ENCODE measurements at regions not wholly inside any gene's neighbourhood (a gene's known extent, or its start where the extent isn't known, plus 50 kb on each side); places are given as distances from the start of the nearest gene placed in this dataset.

DNA sequence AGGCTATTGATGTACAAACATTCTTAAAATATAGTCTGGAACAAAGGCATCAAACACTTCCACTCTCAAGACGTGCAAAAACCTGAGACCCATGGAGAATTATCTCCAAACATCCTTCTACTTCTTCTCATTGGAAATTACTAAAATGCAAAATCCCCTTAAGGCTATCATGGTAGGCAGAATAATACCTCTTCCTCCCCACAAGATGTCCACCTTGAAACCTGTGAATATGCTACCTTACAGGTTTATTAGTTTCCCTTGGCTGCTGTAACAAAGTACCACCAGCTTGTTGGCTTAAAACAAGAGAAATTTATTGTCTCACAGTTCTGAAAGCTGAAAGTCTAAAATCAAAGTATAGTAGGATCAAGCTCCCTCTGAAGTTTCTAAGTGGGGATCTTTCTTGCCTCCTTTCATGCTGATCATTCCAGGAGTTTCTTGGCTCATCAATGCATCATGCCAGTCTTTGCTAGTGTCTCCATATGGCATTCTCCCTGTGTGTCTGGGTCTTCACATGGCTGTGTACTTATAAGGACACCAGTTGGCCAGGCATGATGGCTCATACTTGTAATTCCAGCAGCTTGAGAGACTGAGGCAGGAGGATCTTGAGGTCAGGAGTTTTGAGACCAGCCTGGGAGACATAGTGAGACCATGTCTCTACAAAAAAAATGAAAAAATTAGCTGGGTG lies 163.7 kb upstream of the NCK2 start:
- Histone ChIP-seq H3K9me3 (ENCODE audit: control insufficient read depth in 4 of 4, low read length in 3 of 4) (no peaks in the 10 kb centered on the region), H3K36me3 (ENCODE audit: control insufficient read depth in 4 of 4, insufficient read depth in 3 of 4, low read depth in 1 of 4, low read length in 3 of 4) (no peaks in the 10 kb centered on the region), H3K4me3 (ENCODE audit: low read depth in 1 of 3, low read length in 3 of 3) (no peak overlapping the region), H3K9ac (ENCODE audit: low read depth in 1 of 2, low read length in 2 of 2) (no peak overlapping the region), H3K27me3 (ENCODE audit: control insufficient read depth in 4 of 4, insufficient read depth in 4 of 4, low read length in 3 of 4) (peaks cover 0 to 21% (median 0%) of the 10 kb centered on the region in 4 donors), H3K4me1 (ENCODE audit: control insufficient read depth in 4 of 4, insufficient read depth in 4 of 4, low read length in 3 of 4) (no peaks in the 10 kb centered on the region), H3K27ac (ENCODE audit: low read depth in 1 of 2, low read length in 2 of 2) (no peak overlapping the region)
- no peak for DNase-seq (ENCODE audit: low spot score)
- 0% methylated on average over 1 of the region's 1 CpG for WGBS
- TF ChIP-seq, protein P1, sequence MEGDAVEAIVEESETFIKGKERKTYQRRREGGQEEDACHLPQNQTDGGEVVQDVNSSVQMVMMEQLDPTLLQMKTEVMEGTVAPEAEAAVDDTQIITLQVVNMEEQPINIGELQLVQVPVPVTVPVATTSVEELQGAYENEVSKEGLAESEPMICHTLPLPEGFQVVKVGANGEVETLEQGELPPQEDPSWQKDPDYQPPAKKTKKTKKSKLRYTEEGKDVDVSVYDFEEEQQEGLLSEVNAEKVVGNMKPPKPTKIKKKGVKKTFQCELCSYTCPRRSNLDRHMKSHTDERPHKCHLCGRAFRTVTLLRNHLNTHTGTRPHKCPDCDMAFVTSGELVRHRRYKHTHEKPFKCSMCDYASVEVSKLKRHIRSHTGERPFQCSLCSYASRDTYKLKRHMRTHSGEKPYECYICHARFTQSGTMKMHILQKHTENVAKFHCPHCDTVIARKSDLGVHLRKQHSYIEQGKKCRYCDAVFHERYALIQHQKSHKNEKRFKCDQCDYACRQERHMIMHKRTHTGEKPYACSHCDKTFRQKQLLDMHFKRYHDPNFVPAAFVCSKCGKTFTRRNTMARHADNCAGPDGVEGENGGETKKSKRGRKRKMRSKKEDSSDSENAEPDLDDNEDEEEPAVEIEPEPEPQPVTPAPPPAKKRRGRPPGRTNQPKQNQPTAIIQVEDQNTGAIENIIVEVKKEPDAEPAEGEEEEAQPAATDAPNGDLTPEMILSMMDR (IDR thresholded peaks at IDR 0.05; ENCODE audit: low read depth, low read length, missing input control), result no peak
- TF ChIP-seq FOXA2 (IDR thresholded peaks at IDR 0.05) (no peak), EGR1 (IDR thresholded peaks at IDR 0.05; ENCODE audit: low read depth in 2 of 2) (no peak), YY1 (IDR thresholded peaks at IDR 0.05) (no peak), GABPA (IDR thresholded peaks at IDR 0.05 in 1 of 2, conservative IDR thresholded peaks at IDR 0.05 in 1 of 2) (no peak), SP1 (IDR thresholded peaks at IDR 0.05) (no peak)
- TF ChIP-seq, protein P2, sequence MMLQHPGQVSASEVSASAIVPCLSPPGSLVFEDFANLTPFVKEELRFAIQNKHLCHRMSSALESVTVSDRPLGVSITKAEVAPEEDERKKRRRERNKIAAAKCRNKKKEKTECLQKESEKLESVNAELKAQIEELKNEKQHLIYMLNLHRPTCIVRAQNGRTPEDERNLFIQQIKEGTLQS (IDR thresholded peaks at IDR 0.05), result no peak

- H3K9ac ChIP-seq (ENCODE audit: low read depth in 1 of 2, low read length in 2 of 2), result no peak overlapping the region
- H3K4me3 ChIP-seq (ENCODE audit: low read depth in 1 of 3, low read length in 3 of 3), result no peak overlapping the region
- peaks cover 0 to 28% (median 0%) of the 10 kb centered on the region in 4 donors for H3K27me3 ChIP-seq (ENCODE audit: control insufficient read depth in 4 of 4, insufficient read depth in 4 of 4, low read length in 3 of 4)
- H3K27ac ChIP-seq (ENCODE audit: low read depth in 1 of 2, low read length in 2 of 2), result no peak overlapping the region
- 87% methylated on average over 5 of the region's 5 CpGs for WGBS
- no peaks in the 10 kb centered on the region for H3K9me3 ChIP-seq (ENCODE audit: control insufficient read depth in 4 of 4, low read length in 3 of 4)
- TF ChIP-seq REST (IDR thresholded peaks at IDR 0.05), result no peak
- TF ChIP-seq, protein P2 (IDR thresholded peaks at IDR 0.05), result no peak
- H3K36me3 ChIP-seq (ENCODE audit: control insufficient read depth in 4 of 4, insufficient read depth in 3 of 4, low read depth in 1 of 4, low read length in 3 of 4), result no peaks in the 10 kb centered on the region
- DNase-seq (ENCODE audit: low spot score), result no peak
- H3K4me1 ChIP-seq (ENCODE audit: control insufficient read depth in 4 of 4, insufficient read depth in 4 of 4, low read length in 3 of 4), result peaks cover 0 to 4% (median 0%) of the 10 kb centered on the region in 4 donors
Observed at GRCh38 chr2:105580216-105580615, 164.5 kb upstream of the NCK2 start.

GRCh38 chr2:105578166-105578565 lies 166.5 kb upstream of the NCK2 start:
- Histone ChIP-seq H3K9ac (ENCODE audit: low read depth in 1 of 2, low read length in 2 of 2) (no peak overlapping the region), H3K4me3 (ENCODE audit: low read depth in 1 of 3, low read length in 3 of 3) (no peak overlapping the region), H3K36me3 (ENCODE audit: control insufficient read depth in 4 of 4, insufficient read depth in 3 of 4, low read depth in 1 of 4, low read length in 3 of 4) (no peaks in the 10 kb centered on the region), H3K27ac (ENCODE audit: low read depth in 1 of 2, low read length in 2 of 2) (no peak overlapping the region), H3K9me3 (ENCODE audit: control insufficient read depth in 4 of 4, low read length in 3 of 4) (no peaks in the 10 kb centered on the region), H3K27me3 (ENCODE audit: control insufficient read depth in 4 of 4, insufficient read depth in 4 of 4, low read length in 3 of 4) (peaks cover 0 to 27% (median 0%) of the 10 kb centered on the region in 4 donors), H3K4me1 (ENCODE audit: control insufficient read depth in 4 of 4, insufficient read depth in 4 of 4, low read length in 3 of 4) (peaks cover 0 to 7% (median 0%) of the 10 kb centered on the region in 4 donors)
- no peak for DNase-seq (ENCODE audit: low spot score)
- WGBS, result 67% methylated on average over 4 of the region's 4 CpGs
- TF ChIP-seq, protein P2 (IDR thresholded peaks at IDR 0.05), result no peak
- TF ChIP-seq, protein P3, sequence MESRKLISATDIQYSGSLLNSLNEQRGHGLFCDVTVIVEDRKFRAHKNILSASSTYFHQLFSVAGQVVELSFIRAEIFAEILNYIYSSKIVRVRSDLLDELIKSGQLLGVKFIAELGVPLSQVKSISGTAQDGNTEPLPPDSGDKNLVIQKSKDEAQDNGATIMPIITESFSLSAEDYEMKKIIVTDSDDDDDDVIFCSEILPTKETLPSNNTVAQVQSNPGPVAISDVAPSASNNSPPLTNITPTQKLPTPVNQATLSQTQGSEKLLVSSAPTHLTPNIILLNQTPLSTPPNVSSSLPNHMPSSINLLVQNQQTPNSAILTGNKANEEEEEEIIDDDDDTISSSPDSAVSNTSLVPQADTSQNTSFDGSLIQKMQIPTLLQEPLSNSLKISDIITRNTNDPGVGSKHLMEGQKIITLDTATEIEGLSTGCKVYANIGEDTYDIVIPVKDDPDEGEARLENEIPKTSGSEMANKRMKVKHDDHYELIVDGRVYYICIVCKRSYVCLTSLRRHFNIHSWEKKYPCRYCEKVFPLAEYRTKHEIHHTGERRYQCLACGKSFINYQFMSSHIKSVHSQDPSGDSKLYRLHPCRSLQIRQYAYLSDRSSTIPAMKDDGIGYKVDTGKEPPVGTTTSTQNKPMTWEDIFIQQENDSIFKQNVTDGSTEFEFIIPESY (IDR thresholded peaks at IDR 0.05), result no peak
- no peak for TF ChIP-seq SP1 (IDR thresholded peaks at IDR 0.05)
- TF ChIP-seq FOXA2 (IDR thresholded peaks at IDR 0.05), result no peak
- no peak for TF ChIP-seq EGR1 (IDR thresholded peaks at IDR 0.05; ENCODE audit: low read depth in 2 of 2)
- TF ChIP-seq TAF1 (conservative IDR thresholded peaks at IDR 0.05), result no peak
- TF ChIP-seq NR2F2 (IDR thresholded peaks at IDR 0.05), result no peak
- TF ChIP-seq GABPA (IDR thresholded peaks at IDR 0.05 in 1 of 2, conservative IDR thresholded peaks at IDR 0.05 in 1 of 2), result no peak
- TF ChIP-seq, protein P1 (IDR thresholded peaks at IDR 0.05; ENCODE audit: low read depth, low read length, missing input control), result no peak
- TF ChIP-seq JUND (IDR thresholded peaks at IDR 0.05), result no peak
- no peak for TF ChIP-seq FOXA1 (IDR thresholded peaks at IDR 0.05)

Measured in liver (tissue), 8 donors.